ENCODE measurements at regions not wholly inside any gene's neighbourhood (a gene's known extent, or its start where the extent isn't known, plus 50 kb on each side); places are given as distances from the start of the nearest gene placed in this dataset.

- no peak overlapping the region for H3K4me3 ChIP-seq (ENCODE audit: low read depth, low read length)
- no peak for DNase-seq (ENCODE audit: low read depth)
- TF ChIP-seq CTCF (IDR thresholded peaks at IDR 0.05; ENCODE audit: low read depth, low read length, missing control alignments), result no peak
These were observed 296.9 kb downstream of the RAP2B start for GRCh38 chr3:153458881-153459280.

GRCh38 chr3:153462545-153462944 is 300.5 kb downstream of the RAP2B start:
- no peak for DNase-seq (ENCODE audit: low read depth)
- H3K4me3 ChIP-seq (ENCODE audit: low read depth, low read length), result no peak overlapping the region
- no peak for TF ChIP-seq CTCF (IDR thresholded peaks at IDR 0.05; ENCODE audit: low read depth, low read length, missing control alignments)

GRCh38 chr3:153463895-153464294 is 301.9 kb downstream of the RAP2B start:
- H3K4me3 ChIP-seq (ENCODE audit: low read depth, low read length), result no peak overlapping the region
- no peak for TF ChIP-seq CTCF (IDR thresholded peaks at IDR 0.05; ENCODE audit: low read depth, low read length, missing control alignments)
- DNase-seq (ENCODE audit: low read depth), result peak; percentile 12

- H3K4me3 ChIP-seq (ENCODE audit: low read depth, low read length), result no peak overlapping the region
- DNase-seq (ENCODE audit: low read depth), result no peak
- no peak for TF ChIP-seq CTCF (IDR thresholded peaks at IDR 0.05; ENCODE audit: low read depth, low read length, missing control alignments)
These were observed 307.1 kb downstream of the RAP2B start for GRCh38 chr3:153469162-153469561.

GRCh38 chr3:153484842-153485241 is 322.8 kb downstream of the RAP2B start:
- TF ChIP-seq CTCF (IDR thresholded peaks at IDR 0.05; ENCODE audit: low read depth, low read length, missing control alignments), result no peak
- no peak for DNase-seq (ENCODE audit: low read depth)
- H3K4me3 ChIP-seq (ENCODE audit: low read depth, low read length), result no peak overlapping the region

GRCh38 chr3:153495422-153495821 is 333.4 kb downstream of the RAP2B start:
- no peak overlapping the region for H3K4me3 ChIP-seq (ENCODE audit: low read depth, low read length)
- TF ChIP-seq CTCF (IDR thresholded peaks at IDR 0.05; ENCODE audit: low read depth, low read length, missing control alignments), result no peak
- no peak for DNase-seq (ENCODE audit: low read depth)

- TF ChIP-seq CTCF (IDR thresholded peaks at IDR 0.05; ENCODE audit: low read depth, low read length, missing control alignments), result no peak
- DNase-seq (ENCODE audit: low read depth), result no peak
- H3K4me3 ChIP-seq (ENCODE audit: low read depth, low read length), result no peak overlapping the region
These were observed 340.7 kb downstream of the RAP2B start for GRCh38 chr3:153502682-153503081.
